ENCODE measurements at regions not wholly inside any gene's neighbourhood (a gene's known extent, or its start where the extent isn't known, plus 50 kb on each side); places are given as distances from the start of the nearest gene placed in this dataset.

GRCh38 chr12:90015228-90015627 lies 306.6 kb upstream of the ATP2B1 start:
- DNase-seq, result no peak
- intact Hi-C loops (cut with DNase I), result no loop called here
- no peaks in the 10 kb centered on the region for H3K9me3 ChIP-seq
- no peak overlapping the region for H3K4me3 ChIP-seq (replicated peaks in 1 of 3)
- no peaks in the 10 kb centered on the region for H3K36me3 ChIP-seq
- H3K27ac ChIP-seq, result no peak overlapping the region
- H3K27me3 ChIP-seq, result no peaks in the 10 kb centered on the region
- no peaks in the 10 kb centered on the region for H3K4me1 ChIP-seq
- TF ChIP-seq POLR2A (IDR thresholded peaks at IDR 0.05) (no peak), CTCF (IDR thresholded peaks at IDR 0.05) (no peak)
- 63 to 89% methylated on average over 1 of the region's 1 CpG for WGBS, 2 donors

DNA sequence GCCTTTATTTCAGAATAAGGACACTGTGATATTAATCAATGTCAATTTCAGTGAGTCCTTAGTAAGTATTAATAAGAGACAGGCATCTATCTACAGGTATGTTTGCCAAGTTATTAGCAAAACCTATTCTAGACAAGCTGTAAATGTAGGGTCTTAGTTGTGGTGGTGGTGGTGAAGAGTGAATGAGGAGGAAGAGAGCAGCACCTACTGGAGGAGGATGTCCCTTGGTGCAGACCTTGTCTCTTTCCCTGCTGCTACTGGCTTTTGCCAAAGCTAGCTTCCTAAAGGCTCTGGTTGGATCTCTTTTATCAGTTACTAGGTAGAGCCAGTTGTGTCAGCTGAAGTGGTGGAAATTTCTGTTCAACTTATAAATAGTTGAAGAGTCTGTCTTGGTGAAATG lies 304.8 kb upstream of the ATP2B1 start:
- H3K27ac ChIP-seq, result no peak overlapping the region
- DNase-seq, result no peak
- H3K27me3 ChIP-seq, result no peaks in the 10 kb centered on the region
- TF ChIP-seq POLR2A (IDR thresholded peaks at IDR 0.05), result no peak
- no peak for TF ChIP-seq CTCF (IDR thresholded peaks at IDR 0.05)
- H3K9me3 ChIP-seq, result no peaks in the 10 kb centered on the region
- no peak overlapping the region for H3K4me3 ChIP-seq (replicated peaks in 1 of 3)
- intact Hi-C loops (cut with DNase I), result no loop called here
- no peaks in the 10 kb centered on the region for H3K4me1 ChIP-seq
- no peaks in the 10 kb centered on the region for H3K36me3 ChIP-seq

DNA sequence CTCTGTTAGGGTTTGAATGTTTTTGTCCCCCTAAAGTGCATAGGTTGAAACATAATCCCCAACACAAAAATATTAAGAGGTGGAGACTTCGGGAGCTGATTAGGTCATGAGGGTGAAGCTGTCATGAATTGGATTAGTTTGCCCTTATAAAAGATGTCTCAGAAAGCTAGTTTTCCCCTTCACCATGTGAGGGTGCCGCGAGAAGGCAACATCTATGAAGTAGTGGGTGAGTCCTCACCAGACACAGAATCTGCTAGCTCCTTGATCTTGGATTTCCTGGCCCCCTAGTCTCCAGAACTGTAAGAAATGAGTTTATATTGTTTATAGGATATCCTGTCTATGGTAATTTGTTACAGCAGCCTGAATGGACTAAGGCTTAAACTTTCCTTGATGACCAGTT lies 301.5 kb upstream of the ATP2B1 start:
- Histone ChIP-seq H3K27ac (no peak overlapping the region), H3K9me3 (no peaks in the 10 kb centered on the region), H3K4me1 (no peaks in the 10 kb centered on the region), H3K4me3 (replicated peaks in 1 of 3) (no peak overlapping the region), H3K36me3 (no peaks in the 10 kb centered on the region), H3K27me3 (no peaks in the 10 kb centered on the region)
- no peak for DNase-seq
- TF ChIP-seq CTCF (IDR thresholded peaks at IDR 0.05) (no peak), POLR2A (IDR thresholded peaks at IDR 0.05) (no peak)
- WGBS, 2 donors, result 88 to 90% methylated on average over 3 of the region's 3 CpGs
- intact Hi-C loops (cut with DNase I), result no loop called here

DNA sequence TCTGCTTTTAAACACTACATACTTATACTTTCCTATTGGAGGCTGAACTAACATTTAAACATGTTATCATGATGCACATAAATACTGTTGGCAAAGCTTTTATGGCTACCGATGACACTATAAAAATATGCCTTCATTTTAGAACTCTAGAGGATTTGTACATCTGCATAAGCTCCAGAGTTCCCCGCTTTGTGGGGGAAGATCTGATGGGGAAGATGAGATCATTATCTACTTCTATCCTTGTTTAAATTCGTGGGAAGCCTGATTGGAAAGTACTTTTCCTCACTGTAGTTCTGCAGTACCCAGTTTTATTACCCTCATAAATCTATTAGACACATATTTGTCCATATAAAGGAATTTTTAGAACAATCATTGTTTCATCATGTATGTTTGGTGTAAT lies 299.6 kb upstream of the ATP2B1 start:
- Histone ChIP-seq H3K4me1 (no peaks in the 10 kb centered on the region), H3K27me3 (no peaks in the 10 kb centered on the region), H3K27ac (no peak overlapping the region), H3K4me3 (replicated peaks in 1 of 3) (no peak overlapping the region), H3K9me3 (no peaks in the 10 kb centered on the region), H3K36me3 (no peaks in the 10 kb centered on the region)
- 62 to 69% methylated on average over 3 of the region's 3 CpGs for WGBS, 2 donors
- DNase-seq, result no peak
- intact Hi-C loops (cut with DNase I), result no loop called here
- no peak for TF ChIP-seq CTCF (IDR thresholded peaks at IDR 0.05)
- no peak for TF ChIP-seq POLR2A (IDR thresholded peaks at IDR 0.05)

- H3K4me1 ChIP-seq, result no peaks in the 10 kb centered on the region
- H3K4me3 ChIP-seq (replicated peaks in 1 of 3), result no peak overlapping the region
- intact Hi-C loops (cut with DNase I), result no loop called here
- H3K9me3 ChIP-seq, result no peaks in the 10 kb centered on the region
- DNase-seq, result no peak
- no peaks in the 10 kb centered on the region for H3K27me3 ChIP-seq
- WGBS, 2 donors, result 52 to 56% methylated on average over 5 of the region's 5 CpGs
- no peaks in the 10 kb centered on the region for H3K36me3 ChIP-seq
- TF ChIP-seq POLR2A (IDR thresholded peaks at IDR 0.05), result no peak
- no peak for TF ChIP-seq CTCF (IDR thresholded peaks at IDR 0.05)
- H3K27ac ChIP-seq, result no peak overlapping the region
Observed at GRCh38 chr12:90004319-90005074, 295.9 kb upstream of the ATP2B1 start.

All from thyroid gland (tissue), 4 donors.